DMS153 treated with DMSO at 0.1 percent for 48 hours (cell line): ENCODE measurements at regions not wholly inside any gene's neighbourhood (a gene's known extent, or its start where the extent isn't known, plus 50 kb on each side); places are given as distances from the start of the nearest gene placed in this dataset.
"Not testable (repeated sequence)": the region's sequence is repeated elsewhere in the genome, so short reads cannot be mapped to it uniquely, and the experiment has no call there.

Experiments used
- DNase-seq: peaks from one replicate; lab custom pipeline; 2025; ENCODE audit not compliant: unreplicated experiment; lab: John Stamatoyannopoulos, UW

GRCh38 chr7:66456431-66456830, 172.2 kb upstream of the KCTD7 start:
- DNase-seq: not testable (repeated sequence)

DNA sequence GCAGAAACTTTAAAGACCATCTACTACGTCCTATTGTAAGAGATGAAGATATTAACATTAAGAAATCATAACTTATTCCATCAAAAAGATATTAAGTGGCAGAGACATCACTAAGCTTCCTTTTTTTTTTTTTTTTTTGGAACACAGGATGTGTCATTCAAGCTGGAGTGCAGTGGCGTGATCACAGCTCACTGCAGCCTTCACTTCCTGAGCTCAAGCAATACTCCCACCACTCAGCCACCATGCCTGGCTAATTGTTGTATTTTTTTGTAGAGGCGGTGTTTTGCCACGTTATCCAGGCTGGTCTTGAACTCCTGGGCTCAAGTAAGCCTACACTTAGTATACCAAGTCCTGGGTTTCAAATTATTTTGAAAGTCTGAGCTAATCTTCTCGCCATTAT, 169.7 kb upstream of the KCTD7 start:
- not testable (repeated sequence) for DNase-seq

DNA sequence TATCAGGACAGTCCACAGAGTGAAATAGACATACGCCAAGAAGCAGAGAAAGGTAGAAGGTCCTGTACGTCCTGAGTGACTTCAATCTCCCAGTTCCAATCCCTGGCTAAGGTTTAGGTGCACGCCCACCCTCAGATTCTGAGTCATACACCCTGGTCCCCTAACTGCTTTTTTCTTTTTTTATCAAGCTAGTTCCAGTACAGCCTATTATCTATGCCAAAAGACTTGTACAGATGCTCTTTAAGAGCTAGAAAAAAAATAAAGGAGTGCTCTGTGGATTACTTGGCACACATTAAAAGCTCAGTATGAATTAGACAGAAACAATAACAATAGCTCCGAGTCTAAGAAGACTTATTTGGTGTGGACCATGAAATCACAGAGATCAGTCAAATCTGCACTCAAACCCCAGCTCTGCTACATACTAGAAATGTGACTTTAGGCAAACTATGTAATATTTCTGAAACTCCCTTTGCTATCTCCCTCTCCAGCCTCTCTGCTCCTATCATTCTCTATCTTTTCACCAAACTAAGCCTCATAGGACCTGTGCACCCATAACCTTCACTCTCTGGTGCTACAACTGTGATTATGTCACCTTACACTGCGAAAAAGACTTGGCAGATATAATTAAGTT, 168.8 kb upstream of the KCTD7 start:
- not testable (repeated sequence) for DNase-seq

GRCh38 chr7:66460921-66461361, 167.7 kb upstream of the KCTD7 start:
- no peak for DNase-seq

DNA sequence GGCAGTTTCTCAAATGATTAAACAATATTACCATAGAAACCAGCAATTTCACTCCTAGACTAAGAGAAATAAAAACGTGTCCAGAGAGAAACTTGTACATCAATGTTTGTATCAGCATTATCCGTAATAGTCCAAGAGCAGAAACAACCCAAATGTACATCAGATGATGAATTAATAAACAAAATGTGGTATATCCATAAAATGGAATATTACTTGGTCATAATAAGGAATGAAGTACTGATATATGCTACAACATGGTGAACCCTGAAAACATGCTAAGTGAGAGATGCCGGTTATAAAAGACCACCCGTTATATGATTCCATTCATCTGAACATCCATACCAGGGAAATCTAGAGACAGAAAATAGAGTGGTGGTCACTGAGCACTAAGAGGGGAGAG, 167.3 kb upstream of the KCTD7 start:
- not testable (repeated sequence) for DNase-seq

DNA sequence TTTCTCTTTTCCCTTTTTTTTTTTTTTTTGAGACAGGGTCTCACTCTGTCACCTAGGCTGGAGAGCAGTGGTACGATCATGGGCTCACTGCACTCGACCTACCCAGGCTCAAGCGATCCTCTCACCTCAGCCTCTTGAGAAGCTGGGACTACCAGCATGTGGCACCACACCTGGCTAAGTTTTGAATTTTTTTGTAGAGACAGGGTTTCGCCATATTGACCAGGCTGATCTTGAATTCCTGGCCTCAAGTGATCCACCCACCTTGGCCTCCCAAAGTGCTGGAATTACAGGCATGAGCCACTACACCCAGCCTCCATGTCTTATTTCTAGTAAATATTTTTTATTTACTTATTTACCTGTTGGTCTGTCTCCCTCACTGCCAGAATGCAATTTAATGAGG, 165.8 kb upstream of the KCTD7 start:
- DNase-seq: not testable (repeated sequence)

- DNase-seq: no peak
Observed at GRCh38 chr7:66464059-66464458, 164.6 kb upstream of the KCTD7 start.

GRCh38 chr7:66466081-66466600, 162.5 kb upstream of the KCTD7 start:
- no peak for DNase-seq

DNA sequence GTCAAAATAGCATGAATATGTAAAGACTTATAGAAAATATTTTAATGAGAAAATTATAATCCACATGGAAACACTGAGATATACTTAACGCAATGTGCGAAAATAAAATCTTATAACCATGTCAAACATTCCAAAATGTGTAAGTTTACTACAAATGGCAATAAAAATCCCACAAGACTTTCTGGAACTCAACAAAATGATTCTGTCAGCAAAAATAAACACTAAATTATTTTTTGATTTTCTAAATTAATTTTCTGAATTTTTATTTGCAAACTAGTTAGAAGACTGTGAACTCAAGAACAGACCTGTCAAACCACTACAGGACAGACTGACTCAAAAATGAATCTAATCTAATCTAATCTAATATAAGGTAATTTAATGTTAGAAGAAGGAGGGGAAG, 160.8 kb upstream of the KCTD7 start:
- DNase-seq: no peak

DNA sequence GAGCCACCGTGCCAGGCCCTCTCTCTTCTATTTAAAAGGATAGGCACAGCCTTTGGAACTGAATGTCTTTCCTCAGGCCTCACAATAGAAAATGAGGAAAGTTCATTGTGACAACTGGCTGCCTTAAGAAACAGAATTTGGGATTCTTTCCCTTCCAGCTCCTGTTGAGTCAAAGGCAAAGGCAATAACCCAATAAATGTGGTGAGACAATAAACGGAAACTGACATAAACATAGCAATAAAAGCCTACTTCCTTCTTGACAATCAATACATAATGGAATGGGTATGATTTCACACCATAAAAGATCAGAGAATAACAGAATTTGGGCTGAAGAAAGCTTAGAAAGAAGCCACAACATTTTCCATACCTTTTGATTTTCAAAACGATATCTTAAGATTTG, 155.6 kb upstream of the KCTD7 start:
- not testable (repeated sequence) for DNase-seq

- no peak for DNase-seq
Observed at GRCh38 chr7:66474441-66474840, 154.2 kb upstream of the KCTD7 start.

GRCh38 chr7:66476056-66476455, 152.6 kb upstream of the KCTD7 start:
- DNase-seq: not testable (repeated sequence)

DNA sequence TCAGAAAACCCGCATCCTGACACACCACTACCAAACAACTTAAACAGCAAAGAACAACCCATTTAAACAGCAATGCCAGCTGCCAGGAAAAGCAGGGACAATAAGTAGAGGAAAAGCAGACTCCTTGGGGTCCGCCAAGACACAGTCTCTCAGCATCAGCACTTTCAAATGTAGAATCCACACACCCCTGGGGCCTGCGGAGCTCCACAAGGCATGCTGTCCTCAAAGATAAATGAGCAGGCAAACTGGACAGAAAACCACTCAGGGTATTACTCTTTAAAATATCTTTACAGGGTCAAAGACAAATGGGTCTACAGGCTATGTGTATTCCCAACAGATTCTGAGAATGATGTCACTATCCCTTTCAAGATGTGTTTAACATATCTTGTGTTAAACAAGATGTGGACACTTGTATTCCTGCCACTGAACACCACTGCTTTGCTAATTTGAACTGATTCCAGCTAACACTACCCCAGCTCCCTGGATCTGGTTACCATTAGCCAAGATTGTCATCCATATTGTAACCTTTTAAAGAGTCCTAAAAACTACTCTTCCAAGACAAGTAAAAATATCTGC, 150.8 kb upstream of the KCTD7 start:
- DNase-seq: not testable (repeated sequence)

DNA sequence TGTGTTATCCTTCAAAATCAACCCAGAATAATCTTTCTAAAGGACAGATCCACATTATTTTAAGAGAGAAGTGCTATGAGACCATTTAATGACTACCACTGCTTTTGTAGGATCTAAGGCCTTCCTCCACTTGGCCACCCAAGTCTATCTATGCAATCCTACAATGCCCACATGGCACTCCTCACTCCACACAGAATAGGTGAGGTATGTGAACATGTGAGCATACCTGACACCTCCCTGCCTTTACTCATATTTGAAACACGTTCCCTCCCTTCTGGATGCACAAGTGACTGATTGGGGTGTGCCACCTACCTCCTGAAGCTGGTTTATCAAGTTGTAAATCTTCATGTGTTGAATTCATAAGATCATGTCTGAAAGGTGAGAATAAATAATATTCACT, 147.5 kb upstream of the KCTD7 start:
- not testable (repeated sequence) for DNase-seq

DNA sequence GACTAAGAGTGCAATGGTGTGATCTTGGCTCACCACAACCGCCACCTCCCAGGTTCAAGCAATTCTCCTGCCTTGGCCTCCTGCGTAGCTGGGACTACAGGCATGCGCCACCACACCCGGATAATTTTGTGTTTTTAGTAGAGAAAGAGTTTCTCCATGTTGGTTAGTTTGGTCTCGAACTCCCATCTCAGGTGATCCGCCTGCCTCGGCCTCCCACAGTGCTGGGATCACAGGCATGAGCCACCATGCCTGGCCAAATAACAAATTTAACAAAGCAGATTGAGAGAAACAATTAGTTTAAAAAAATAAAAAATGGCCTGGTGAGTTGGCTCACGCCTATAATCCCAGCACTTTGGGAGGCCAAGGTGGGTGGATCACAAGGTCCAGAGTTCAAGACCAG, 139.6 kb upstream of the KCTD7 start:
- not testable (repeated sequence) for DNase-seq

DNA sequence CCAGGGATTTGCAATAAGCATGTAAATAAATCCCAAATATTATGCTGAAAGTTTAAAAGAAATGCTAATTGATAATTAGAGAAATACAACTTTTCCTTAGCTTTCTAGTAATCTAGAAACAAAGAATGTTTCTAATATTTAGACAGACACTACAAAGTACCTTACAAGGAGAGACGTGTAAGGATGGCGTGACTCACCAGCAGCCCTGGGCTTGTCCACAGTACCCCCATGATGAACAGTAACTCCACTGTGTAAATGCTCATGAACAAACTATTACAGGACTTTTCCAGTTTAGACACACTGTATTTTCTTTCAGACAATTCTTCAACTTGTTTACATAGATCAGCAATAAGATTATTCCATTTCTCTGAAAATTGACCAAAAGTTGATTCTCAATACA, 138.9 kb upstream of the KCTD7 start:
- DNase-seq: not testable (repeated sequence)

GRCh38 chr7:66490979-66491378, 137.7 kb upstream of the KCTD7 start:
- not testable (repeated sequence) for DNase-seq

DNA sequence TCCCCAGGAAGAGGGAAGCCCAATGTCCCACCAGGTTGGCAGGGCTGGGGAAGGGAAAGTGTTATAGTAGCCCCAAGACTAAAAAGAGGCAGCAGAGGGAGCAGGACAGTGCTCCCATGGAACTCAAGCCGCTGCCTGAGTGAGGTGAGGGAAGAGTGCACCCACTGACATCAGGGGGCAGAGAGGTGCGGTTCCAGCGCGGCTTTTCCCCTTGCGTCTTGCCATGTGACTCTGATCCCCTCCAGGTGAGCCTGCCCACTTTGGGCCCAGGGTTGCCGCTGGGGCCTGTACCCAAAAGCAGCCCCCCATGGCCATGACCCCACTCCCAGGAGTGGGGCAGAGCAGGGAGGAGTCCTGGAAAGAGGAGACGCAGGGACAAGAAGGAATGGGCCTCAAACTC, 136.3 kb upstream of the KCTD7 start:
- not testable (repeated sequence) for DNase-seq

DNA sequence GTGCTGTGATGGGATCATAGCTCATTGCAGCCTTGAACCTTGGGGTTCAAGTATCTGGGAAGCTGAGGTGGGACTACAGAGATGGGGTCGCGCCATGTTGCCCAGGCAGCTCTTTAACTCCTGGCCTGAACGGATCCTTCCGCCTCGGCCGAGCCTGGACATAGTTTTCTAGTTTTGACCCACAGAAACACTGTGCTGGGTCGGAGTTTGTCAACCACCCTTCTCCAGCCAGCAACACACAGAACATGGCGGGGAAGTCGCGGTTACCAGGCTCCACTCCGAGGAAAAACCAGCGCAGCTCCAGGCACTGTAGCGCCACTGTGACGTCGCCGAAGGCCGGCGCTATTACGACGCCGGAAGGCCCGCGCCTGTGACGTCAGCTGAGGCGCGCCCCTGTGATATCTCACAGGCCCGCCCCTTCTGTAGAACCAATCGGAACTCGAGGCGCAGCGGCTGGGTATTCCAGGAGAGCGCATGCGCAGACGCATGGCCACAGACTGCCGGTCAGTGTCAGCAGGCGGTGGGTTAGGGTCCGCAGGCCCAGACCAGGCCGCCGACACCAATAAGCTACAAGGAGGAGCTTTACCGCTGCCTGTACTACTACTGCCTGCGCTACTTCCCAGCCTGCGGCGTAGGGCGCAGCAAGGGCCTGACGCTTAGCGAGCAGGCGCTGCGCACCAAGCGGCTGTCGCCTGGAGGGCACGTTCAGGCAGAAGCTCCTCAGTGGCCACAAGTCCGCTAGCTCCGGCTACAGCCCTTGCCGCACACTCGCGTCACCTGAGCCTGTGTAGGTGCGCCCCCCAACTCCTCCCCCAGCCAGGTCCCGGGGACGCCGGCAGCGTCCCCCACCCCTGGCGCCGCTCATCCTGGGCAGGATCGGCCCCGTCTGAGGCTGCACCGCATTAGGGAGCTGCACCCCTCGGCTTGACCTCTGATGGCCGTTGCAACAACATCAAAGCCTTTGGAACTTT, 135.2 kb upstream of the KCTD7 start:
- peak; percentile 90 for DNase-seq

DNA sequence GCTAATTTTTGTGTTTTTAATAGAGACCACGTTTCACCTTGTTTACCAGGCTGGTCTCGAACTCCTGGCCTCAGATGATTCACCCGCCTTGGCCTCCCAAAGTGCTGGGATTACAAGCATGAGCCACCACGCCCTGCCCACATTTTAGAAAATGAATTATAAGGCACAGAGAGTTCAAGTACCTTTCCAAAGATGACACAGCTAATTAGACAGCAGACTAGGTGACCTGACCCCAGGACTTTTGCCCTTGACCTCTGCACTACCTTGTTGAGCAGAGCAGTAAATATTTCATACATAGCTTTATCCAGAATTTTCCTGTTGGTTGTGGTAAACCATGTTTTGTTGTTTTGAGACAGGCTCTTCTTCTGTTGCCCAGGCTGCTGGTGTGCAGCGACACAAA, 131.3 kb upstream of the KCTD7 start:
- DNase-seq: no peak

DNA sequence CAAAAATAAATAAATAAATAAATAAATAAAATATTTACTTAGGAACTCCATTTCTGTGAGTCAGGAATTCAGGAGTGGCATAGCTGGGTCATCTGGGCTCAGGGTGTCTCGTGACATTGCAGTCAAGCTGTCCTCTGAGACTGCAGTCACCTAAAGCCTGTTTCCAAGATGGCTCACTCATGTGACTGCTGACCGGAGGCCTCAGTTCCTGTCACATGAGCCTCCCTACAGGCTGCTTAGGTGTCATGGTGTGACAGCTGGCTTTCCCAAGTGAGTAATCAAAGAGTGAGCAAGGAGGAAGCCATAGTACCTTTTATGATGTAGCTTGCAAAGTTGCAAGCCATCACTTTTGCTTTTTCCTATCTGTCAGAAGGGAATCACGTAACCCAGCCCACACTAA, 128.6 kb upstream of the KCTD7 start:
- DNase-seq: no peak
